Iris pigment epithelial cell (primary cell): ENCODE measurements at regions not wholly inside any gene's neighbourhood (a gene's known extent, or its start where the extent isn't known, plus 50 kb on each side); places are given as distances from the start of the nearest gene placed in this dataset.
"Not testable (repeated sequence)": the region's sequence is repeated elsewhere in the genome, so short reads cannot be mapped to it uniquely, and the experiment has no call there.

ENCODE experiments used
- DNase-seq: peaks from one replicate; pipeline ENCODE4 v3.0.0-alpha.2; 2011; ENCODE audit warnings: low read depth

DNA sequence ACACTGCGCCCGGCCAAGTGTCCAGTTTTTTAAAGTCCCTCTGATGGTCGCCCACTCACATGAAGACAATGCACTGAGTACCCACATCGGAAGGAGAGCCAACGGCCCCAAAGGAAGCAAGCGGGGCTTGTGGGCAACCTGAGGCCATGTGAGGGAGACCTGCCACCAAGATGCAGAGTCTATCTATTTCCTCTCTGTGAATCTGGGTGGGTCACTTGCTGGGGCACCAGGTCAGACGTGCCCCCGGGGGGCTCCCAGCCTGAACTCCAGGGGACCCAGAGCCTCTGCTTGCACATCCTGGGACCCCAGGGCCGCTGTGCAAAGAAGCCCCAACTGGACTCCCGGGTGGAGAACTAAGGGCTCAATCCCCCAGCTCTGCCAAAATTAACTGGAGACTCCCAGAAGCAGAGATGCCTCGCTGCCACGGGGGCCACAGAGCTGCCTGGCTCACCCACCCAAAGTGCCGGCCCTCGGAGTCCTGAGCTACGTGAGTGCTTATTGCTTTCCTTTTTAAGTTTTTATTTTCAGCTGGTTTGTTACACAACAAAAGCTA lies 106.4 kb downstream of the BRD1 start:
- DNase-seq = no peak

GRCh38 chr22:49720279-49720959 lies 107.3 kb downstream of the BRD1 start:
- no peak for DNase-seq

GRCh38 chr22:49719046-49719445 lies 108.6 kb downstream of the BRD1 start:
- DNase-seq = no peak

DNA sequence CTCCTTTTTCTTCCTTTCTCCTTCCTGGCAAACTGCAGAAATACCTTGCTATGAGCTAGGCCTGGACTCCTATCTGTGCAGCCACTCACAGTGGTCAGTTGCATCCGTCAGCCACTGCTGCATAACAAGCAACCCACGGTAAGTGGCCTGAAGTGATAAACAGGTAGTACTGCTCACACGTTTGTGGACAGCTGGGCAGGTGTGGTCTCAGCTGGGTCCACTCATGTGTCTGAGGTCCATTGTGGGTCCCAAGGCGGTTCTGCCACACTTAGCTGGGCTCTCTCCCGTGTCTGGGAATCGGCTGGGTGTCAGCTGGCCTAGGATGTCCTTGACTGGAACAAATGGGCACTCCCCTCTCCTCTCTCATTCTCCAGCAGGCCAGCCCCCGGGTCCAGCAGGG lies 109.3 kb downstream of the BRD1 start:
- DNase-seq = no peak

GRCh38 chr22:49717322-49717919 lies 110.3 kb downstream of the BRD1 start:
- no peak for DNase-seq

DNA sequence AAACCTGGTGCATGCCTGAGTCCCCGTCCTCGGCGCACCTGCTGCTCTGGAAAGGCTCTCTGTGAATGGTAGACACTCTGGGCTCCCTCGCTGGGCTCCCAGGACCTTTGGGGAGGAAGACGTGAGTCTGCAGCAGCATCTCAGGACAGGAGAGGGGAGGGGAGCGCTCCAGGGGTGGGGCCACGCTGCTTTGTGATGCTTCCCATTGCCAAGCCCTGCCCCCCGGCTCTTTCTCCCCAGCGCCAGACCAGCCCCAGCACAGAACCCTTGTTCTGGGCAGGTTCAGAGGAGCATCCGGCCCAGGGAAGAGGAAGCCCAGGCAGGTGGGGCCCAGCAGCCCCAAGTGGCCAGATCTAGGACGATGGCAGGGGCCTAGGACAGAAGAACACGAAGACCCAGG lies 111.2 kb downstream of the BRD1 start:
- no peak for DNase-seq

GRCh38 chr22:49715450-49715849 lies 112.2 kb downstream of the BRD1 start:
- peak; percentile 9 for DNase-seq

DNA sequence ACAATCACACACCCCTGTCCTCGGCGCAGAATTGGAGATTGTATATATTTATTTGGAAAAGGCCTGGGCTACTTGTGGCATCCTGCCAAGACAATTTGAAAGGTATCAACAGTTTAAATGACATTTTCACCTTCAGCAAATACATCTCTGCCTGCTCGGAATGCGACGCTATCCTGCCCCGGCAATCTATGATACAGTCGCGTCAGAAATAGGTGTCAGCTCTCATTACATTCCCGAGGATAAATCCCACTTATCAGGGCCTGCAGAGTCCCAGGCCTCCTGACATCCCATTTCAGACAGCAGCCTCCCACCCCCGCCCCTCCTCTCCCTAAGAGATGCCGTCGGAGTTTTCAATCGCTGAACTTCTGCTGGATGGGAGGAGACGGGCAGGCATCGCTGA lies 114.7 kb downstream of the BRD1 start:
- DNase-seq = no peak

- no peak for DNase-seq
Observed at GRCh38 chr22:49712195-49712791, 115.4 kb downstream of the BRD1 start.

DNA sequence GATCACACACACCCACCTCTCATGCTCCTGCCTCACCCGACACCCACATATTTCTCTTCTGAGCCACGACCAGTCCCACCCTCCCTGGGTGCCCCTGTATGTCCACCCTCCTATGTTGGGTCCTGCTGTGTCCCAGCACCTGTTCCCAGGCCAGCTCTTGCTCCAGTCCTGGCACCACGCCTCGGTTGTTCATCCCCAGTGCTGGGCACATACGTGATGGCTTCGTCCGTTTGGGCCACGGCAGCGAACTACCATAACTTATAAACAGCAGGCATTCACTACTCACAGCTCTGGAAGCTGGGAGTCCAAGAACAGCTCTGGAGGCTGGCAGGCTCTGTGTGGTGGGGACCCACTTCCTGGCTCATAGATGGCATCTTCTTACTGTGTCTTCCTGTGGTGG lies 116.9 kb downstream of the BRD1 start:
- DNase-seq = no peak

DNA sequence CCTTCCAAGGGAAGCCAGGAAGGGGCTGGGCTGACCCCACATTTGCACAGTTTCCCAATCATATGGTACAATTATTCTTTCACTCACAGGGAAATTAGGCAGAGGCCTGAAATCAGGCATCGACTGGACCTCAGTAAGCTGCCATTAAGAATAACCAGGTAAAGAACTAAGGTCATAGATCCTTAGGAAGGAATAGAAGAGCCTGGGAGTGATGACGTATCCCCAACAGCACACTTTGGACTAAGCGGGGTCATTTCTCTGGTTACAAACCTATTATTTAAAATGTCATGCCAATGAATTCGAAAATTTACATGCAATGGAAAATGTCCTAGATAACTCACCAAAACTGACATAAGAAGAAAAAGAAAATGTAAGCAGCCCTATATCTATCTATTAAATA lies 118.2 kb downstream of the BRD1 start:
- DNase-seq = no peak

GRCh38 chr22:49705972-49706352 lies 121.7 kb downstream of the BRD1 start:
- DNase-seq = no peak

- DNase-seq = no peak
Observed at GRCh38 chr22:49705216-49705971, 122.3 kb downstream of the BRD1 start.

DNA sequence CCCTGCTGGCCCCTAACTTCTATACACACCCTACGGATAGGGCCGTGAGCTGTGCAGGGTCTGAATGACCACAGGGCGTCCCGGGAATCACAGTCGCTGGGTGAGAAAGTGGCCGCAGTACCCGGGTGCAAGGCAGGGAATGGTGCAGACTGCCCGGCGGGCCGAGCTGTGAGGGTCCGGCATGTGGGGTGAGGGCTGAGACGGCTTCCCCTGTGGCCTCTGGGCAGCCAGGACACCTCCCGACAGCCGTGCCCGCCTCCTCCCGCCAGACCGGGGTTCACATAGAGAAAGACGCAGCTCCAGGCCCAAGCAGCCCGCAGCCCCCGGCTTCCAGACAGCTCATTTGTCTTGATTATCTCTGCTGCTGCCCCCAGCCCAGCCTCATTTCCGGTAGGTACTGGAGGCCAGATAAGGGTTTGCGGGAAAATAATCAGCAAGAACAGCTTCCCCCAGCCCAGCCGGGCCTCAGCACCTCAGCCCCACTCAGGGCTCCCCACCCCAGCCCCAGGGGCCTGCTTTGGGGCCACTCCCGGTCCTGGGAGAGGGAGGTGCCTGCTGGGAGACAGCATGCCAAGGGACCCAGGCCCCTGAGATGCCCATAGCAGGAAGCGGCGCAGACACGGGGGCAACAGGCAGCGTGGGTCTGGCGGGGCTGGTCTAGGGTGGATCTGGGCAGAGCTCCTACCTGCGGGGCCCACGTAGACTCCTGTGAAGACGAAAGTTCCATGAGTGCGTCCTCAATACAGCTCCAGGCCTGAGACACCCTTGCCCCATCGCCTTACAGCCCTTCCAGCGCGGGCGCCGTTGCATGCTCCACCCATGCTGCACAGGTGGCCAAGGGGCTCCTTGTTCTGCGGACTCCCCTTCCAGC lies 123.1 kb downstream of the BRD1 start:
- DNase-seq = no peak

DNA sequence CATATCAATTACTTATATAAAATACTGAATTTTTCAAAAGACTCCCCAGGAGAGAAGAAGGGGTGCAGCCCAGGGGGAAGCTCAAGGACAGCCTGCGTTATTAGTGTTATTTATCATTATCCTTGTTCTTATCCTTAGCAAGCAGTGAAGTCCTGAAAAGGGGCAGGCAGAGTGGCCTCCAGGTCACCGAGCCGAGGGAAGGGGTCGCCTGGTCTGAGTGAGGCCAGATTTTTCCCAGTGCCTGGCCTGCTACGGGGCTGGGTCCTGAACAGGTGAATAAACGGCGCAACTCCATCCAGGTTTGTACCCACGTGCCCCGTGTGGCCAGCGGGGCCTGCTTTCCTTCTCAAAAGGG lies 123.7 kb downstream of the BRD1 start:
- DNase-seq = no peak

DNA sequence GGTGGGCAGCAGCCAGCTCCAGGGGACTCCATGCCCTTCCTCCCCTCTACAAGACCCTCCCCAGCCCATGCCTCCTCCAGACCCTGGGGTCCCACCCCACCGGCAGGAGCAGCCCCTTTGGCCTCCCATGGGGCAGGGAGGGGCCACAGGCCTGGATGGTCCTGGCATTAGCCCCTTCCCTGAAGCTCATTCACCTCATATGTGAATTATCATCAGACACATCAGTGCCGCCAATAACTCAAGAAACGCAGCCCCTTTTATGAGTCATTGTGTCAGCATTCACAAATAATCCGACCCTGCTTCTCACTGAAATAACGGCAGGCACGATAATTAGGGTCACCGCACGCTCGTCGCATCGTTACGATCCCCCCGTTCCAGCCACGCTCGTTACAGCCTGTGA lies 124.2 kb downstream of the BRD1 start:
- DNase-seq = no peak

DNA sequence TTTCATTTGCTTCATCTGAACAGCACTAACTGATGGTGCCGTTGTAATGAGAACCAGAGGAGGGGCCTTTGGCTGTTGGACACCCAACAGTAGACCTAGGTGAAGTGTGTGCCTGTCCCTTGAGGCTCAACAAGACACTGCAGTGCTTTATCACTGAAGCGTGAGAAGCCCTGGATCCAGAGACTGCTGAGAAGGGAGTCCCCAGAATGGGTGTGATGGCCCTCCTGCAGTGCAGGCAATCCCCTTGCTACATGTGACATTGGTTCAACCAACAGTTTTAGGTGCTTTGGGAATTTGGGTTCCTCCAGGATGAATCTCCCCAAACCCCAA lies 125.6 kb downstream of the BRD1 start:
- DNase-seq = no peak

GRCh38 chr22:49701380-49702067 lies 126.1 kb downstream of the BRD1 start:
- no peak for DNase-seq

- no peak for DNase-seq
Observed at GRCh38 chr22:49699928-49700498, 127.7 kb downstream of the BRD1 start.

DNA sequence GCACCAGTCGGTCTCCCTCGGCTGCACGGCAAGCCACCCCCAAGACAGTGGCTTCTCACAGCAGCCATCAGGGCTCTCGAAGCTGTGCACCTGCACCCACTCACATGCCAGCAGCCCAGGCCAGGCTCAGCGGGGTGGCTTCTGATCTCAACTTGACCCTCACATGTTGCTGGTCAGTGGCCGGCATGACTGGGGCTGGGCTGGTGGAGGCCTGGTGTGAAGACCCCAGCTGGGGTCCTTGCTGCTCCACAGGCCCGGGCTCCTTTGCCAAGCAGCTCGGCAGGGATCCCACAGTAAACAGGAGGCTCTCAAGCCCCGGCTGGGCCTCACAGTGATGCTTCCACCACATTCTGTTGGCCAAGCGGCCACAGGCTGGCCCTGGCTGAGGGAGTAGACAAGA lies 128.2 kb downstream of the BRD1 start:
- DNase-seq = no peak

DNA sequence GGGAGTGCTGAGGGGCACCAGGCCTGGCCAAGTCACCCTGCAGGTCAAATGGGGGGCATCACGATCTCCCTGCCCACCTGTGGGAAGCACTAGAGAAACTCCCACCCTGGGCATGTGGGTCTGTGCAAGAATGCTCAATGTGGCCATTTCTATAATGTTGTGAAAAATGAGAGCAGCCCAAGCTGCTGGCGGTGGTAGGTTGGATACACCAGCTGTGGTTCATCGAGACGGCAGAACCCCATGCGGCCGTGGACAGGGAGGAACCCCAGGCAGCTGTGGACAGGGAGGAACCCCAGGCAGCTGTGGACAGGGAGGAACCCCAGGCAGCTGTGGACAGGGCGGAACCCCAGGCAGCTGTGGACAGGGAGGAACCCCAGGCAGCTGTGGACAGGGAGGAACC lies 129.1 kb downstream of the BRD1 start:
- DNase-seq = not testable (repeated sequence)
